GM12891 (cell line): ENCODE measurements at regions not wholly inside any gene's neighbourhood (a gene's known extent, or its start where the extent isn't known, plus 50 kb on each side); places are given as distances from the start of the nearest gene placed in this dataset.

Source experiments
- PAX5 ChIP-seq: IDR thresholded peaks from 2 replicates; pipeline ENCODE4 v1.6.1; 2011; ENCODE audit warnings: low read length, moderate library complexity, mild to moderate bottlenecking; ENCODE audit not compliant: insufficient read depth, severe bottlenecking
- POLR2A ChIP-seq: IDR thresholded peaks from 2 replicates; pipeline ENCODE4 v1.6.1; 2011; ENCODE audit warnings: low read depth, low read length, control low read depth
- POLR2AphosphoS5 ChIP-seq: IDR thresholded peaks from 2 replicates; pipeline ENCODE4 v1.6.1; 2011; ENCODE audit warnings: low read depth, low read length, control low read depth
- POU2F2 ChIP-seq: IDR thresholded peaks from 2 replicates; pipeline ENCODE4 v1.6.1; 2011; ENCODE audit warnings: low read depth, mild to moderate bottlenecking, control low read depth, low read length, moderate library complexity
- SPI1 ChIP-seq: IDR thresholded peaks from 2 replicates; pipeline ENCODE4 v1.6.1; 2011; ENCODE audit warnings: low read depth, low read length, control low read depth
- TAF1 ChIP-seq: IDR thresholded peaks from 2 replicates; pipeline ENCODE4 v1.6.1; 2011; ENCODE audit warnings: low read depth, low read length, control low read depth

DNA sequence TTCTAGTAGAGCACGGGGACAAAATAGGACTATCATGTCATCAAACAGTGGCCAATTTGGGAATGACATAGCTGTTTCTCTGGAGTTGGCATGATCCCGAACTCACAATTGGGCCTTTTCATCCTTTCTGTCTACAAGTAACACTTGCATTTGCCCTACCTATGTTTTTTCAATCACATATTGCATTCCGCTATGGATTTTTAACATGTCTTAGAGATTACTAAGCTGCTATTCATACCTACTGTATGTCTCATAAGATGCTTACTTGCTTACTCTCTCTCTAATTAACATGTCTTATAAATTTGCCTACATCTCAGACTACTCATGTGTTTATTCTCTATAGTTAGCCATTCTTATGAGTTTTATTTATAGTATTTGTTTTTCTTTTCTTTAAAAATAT, 341.2 kb upstream of the CTNND2 start:
- no peak for TF ChIP-seq POLR2A
- TF ChIP-seq POLR2AphosphoS5, result no peak
- no peak for TF ChIP-seq TAF1
- TF ChIP-seq SPI1, result no peak
- TF ChIP-seq PAX5, result no peak
- TF ChIP-seq POU2F2, result no peak
